Activated naive CD8-positive, alpha-beta T cell treated with anti-CD3 and anti-CD28 coated beads for 36 hours (primary cell): ENCODE measurements at regions not wholly inside any gene's neighbourhood (a gene's known extent, or its start where the extent isn't known, plus 50 kb on each side); places are given as distances from the start of the nearest gene placed in this dataset.

Source experiments
- DNase-seq: peaks from one replicate; pipeline ENCODE4 v3.0.0; 2021
- H3K27ac Mint-ChIP-seq: one replicate; pipeline ENCODE4 v1.8.0; 2022; ENCODE audit warnings: mild to moderate bottlenecking, moderate library complexity, mixed read lengths
- H3K27me3 Mint-ChIP-seq: one replicate; pipeline ENCODE4 v1.8.0; 2022; ENCODE audit warnings: mild to moderate bottlenecking, mixed read lengths
- H3K36me3 Mint-ChIP-seq: one replicate; pipeline ENCODE4 v1.8.0; 2021; ENCODE audit warnings: mild to moderate bottlenecking, mixed read lengths
- H3K4me1 Mint-ChIP-seq: one replicate; pipeline ENCODE4 v1.8.0; 2021; ENCODE audit warnings: mixed read lengths
- H3K4me3 Mint-ChIP-seq: one replicate; pipeline ENCODE4 v1.8.0; 2022; ENCODE audit warnings: mild to moderate bottlenecking, moderate library complexity, mixed read lengths
- H3K9me3 Mint-ChIP-seq: one replicate; pipeline ENCODE4 v1.8.0; 2022; ENCODE audit warnings: mixed read lengths

GRCh38 chr1:2913091-2913490 lies 108.2 kb upstream of the ACTRT2 start:
- Mint-ChIP-seq H3K9me3 (peaks cover 6% of the 10 kb centered on the region), H3K4me3 (no peak overlapping the region), H3K27ac (no peak overlapping the region), H3K27me3 (no peaks in the 10 kb centered on the region), H3K36me3 (no peaks in the 10 kb centered on the region), H3K4me1 (no peaks in the 10 kb centered on the region)
- no peak for DNase-seq

- H3K9me3 Mint-ChIP-seq, result peaks cover 6% of the 10 kb centered on the region
- no peaks in the 10 kb centered on the region for H3K36me3 Mint-ChIP-seq
- no peaks in the 10 kb centered on the region for H3K4me1 Mint-ChIP-seq
- no peaks in the 10 kb centered on the region for H3K27me3 Mint-ChIP-seq
- DNase-seq, result no peak
- no peak overlapping the region for H3K4me3 Mint-ChIP-seq
- H3K27ac Mint-ChIP-seq, result no peak overlapping the region
Measured at GRCh38 chr1:2914702-2915101, 106.6 kb upstream of the ACTRT2 start.

- Mint-ChIP-seq H3K4me3 (no peak overlapping the region), H3K4me1 (no peaks in the 10 kb centered on the region), H3K27me3 (no peaks in the 10 kb centered on the region), H3K36me3 (no peaks in the 10 kb centered on the region), H3K27ac (no peak overlapping the region), H3K9me3 (peaks cover 6% of the 10 kb centered on the region)
- DNase-seq, result no peak
Measured at GRCh38 chr1:2916153-2916552, 105.1 kb upstream of the ACTRT2 start.

- no peak overlapping the region for H3K4me3 Mint-ChIP-seq
Measured at GRCh38 chr1:2916706-2917105, 104.6 kb upstream of the ACTRT2 start.

GRCh38 chr1:2917284-2917683 lies 104.0 kb upstream of the ACTRT2 start:
- no peaks in the 10 kb centered on the region for H3K36me3 Mint-ChIP-seq
- H3K4me3 Mint-ChIP-seq, result no peak overlapping the region
- no peaks in the 10 kb centered on the region for H3K27me3 Mint-ChIP-seq
- peaks cover 6% of the 10 kb centered on the region for H3K9me3 Mint-ChIP-seq
- no peaks in the 10 kb centered on the region for H3K4me1 Mint-ChIP-seq
- no peak for DNase-seq
- H3K27ac Mint-ChIP-seq, result no peak overlapping the region

More at GRCh38 chr1:2916706-2917105, 104.6 kb upstream of the ACTRT2 start:
- Mint-ChIP-seq H3K27ac (no peak overlapping the region), H3K4me1 (no peaks in the 10 kb centered on the region), H3K27me3 (no peaks in the 10 kb centered on the region), H3K36me3 (no peaks in the 10 kb centered on the region), H3K9me3 (peaks cover 6% of the 10 kb centered on the region)
- DNase-seq, result no peak

GRCh38 chr1:2918441-2918840 lies 102.8 kb upstream of the ACTRT2 start:
- no peaks in the 10 kb centered on the region for H3K36me3 Mint-ChIP-seq
- no peak overlapping the region for H3K27ac Mint-ChIP-seq
- H3K4me1 Mint-ChIP-seq, result no peaks in the 10 kb centered on the region
- H3K9me3 Mint-ChIP-seq, result peaks cover 6% of the 10 kb centered on the region
- H3K4me3 Mint-ChIP-seq, result no peak overlapping the region
- no peaks in the 10 kb centered on the region for H3K27me3 Mint-ChIP-seq
- no peak for DNase-seq

GRCh38 chr1:2919841-2920240 lies 101.4 kb upstream of the ACTRT2 start:
- Mint-ChIP-seq H3K27me3 (no peaks in the 10 kb centered on the region), H3K4me3 (no peak overlapping the region), H3K9me3 (peaks cover 6% of the 10 kb centered on the region), H3K36me3 (no peaks in the 10 kb centered on the region), H3K27ac (no peak overlapping the region), H3K4me1 (no peaks in the 10 kb centered on the region)
- no peak for DNase-seq

- H3K36me3 Mint-ChIP-seq, result no peaks in the 10 kb centered on the region
- H3K4me3 Mint-ChIP-seq, result no peak overlapping the region
- H3K9me3 Mint-ChIP-seq, result peaks cover 5% of the 10 kb centered on the region
- H3K27me3 Mint-ChIP-seq, result no peaks in the 10 kb centered on the region
- H3K27ac Mint-ChIP-seq, result no peak overlapping the region
- no peak for DNase-seq
- H3K4me1 Mint-ChIP-seq, result no peaks in the 10 kb centered on the region
Measured at GRCh38 chr1:2920421-2921015, 100.7 kb upstream of the ACTRT2 start.

GRCh38 chr1:2921970-2922686 lies 99.1 kb upstream of the ACTRT2 start:
- Mint-ChIP-seq H3K27me3 (no peaks in the 10 kb centered on the region), H3K27ac (no peak overlapping the region), H3K9me3 (no peaks in the 10 kb centered on the region), H3K4me1 (no peaks in the 10 kb centered on the region), H3K4me3 (no peak overlapping the region), H3K36me3 (no peaks in the 10 kb centered on the region)
- peak; percentile 28 for DNase-seq

GRCh38 chr1:2923351-2923750 lies 97.9 kb upstream of the ACTRT2 start:
- Mint-ChIP-seq H3K27me3 (no peaks in the 10 kb centered on the region), H3K4me3 (no peak overlapping the region), H3K36me3 (no peaks in the 10 kb centered on the region), H3K4me1 (no peaks in the 10 kb centered on the region), H3K9me3 (no peaks in the 10 kb centered on the region), H3K27ac (no peak overlapping the region)
- no peak for DNase-seq

GRCh38 chr1:2925291-2925690 lies 96.0 kb upstream of the ACTRT2 start:
- DNase-seq, result no peak
- Mint-ChIP-seq H3K4me3 (no peak overlapping the region), H3K4me1 (no peaks in the 10 kb centered on the region), H3K27me3 (no peaks in the 10 kb centered on the region), H3K27ac (no peak overlapping the region), H3K9me3 (no peaks in the 10 kb centered on the region), H3K36me3 (no peaks in the 10 kb centered on the region)

GRCh38 chr1:2925918-2926317 lies 95.3 kb upstream of the ACTRT2 start:
- Mint-ChIP-seq H3K27me3 (no peaks in the 10 kb centered on the region), H3K27ac (no peak overlapping the region), H3K4me3 (no peak overlapping the region), H3K4me1 (no peaks in the 10 kb centered on the region), H3K9me3 (no peaks in the 10 kb centered on the region), H3K36me3 (no peaks in the 10 kb centered on the region)
- DNase-seq, result no peak

- no peak overlapping the region for H3K4me3 Mint-ChIP-seq
- DNase-seq, result no peak
- H3K9me3 Mint-ChIP-seq, result no peaks in the 10 kb centered on the region
- no peaks in the 10 kb centered on the region for H3K27me3 Mint-ChIP-seq
- no peaks in the 10 kb centered on the region for H3K4me1 Mint-ChIP-seq
- no peaks in the 10 kb centered on the region for H3K36me3 Mint-ChIP-seq
- no peak overlapping the region for H3K27ac Mint-ChIP-seq
Measured at GRCh38 chr1:2926447-2927055, 94.7 kb upstream of the ACTRT2 start.

GRCh38 chr1:2927393-2928360 lies 93.6 kb upstream of the ACTRT2 start:
- Mint-ChIP-seq H3K9me3 (no peaks in the 10 kb centered on the region), H3K27ac (no peak overlapping the region), H3K4me1 (no peaks in the 10 kb centered on the region), H3K4me3 (no peak overlapping the region), H3K36me3 (no peaks in the 10 kb centered on the region), H3K27me3 (no peaks in the 10 kb centered on the region)
- DNase-seq, result no peak
